ENCODE measurements at regions not wholly inside any gene's neighbourhood (a gene's known extent, or its start where the extent isn't known, plus 50 kb on each side); places are given as distances from the start of the nearest gene placed in this dataset.
"Not testable (repeated sequence)": the region's sequence is repeated elsewhere in the genome, so short reads cannot be mapped to it uniquely, and the experiment has no call there.

DNA sequence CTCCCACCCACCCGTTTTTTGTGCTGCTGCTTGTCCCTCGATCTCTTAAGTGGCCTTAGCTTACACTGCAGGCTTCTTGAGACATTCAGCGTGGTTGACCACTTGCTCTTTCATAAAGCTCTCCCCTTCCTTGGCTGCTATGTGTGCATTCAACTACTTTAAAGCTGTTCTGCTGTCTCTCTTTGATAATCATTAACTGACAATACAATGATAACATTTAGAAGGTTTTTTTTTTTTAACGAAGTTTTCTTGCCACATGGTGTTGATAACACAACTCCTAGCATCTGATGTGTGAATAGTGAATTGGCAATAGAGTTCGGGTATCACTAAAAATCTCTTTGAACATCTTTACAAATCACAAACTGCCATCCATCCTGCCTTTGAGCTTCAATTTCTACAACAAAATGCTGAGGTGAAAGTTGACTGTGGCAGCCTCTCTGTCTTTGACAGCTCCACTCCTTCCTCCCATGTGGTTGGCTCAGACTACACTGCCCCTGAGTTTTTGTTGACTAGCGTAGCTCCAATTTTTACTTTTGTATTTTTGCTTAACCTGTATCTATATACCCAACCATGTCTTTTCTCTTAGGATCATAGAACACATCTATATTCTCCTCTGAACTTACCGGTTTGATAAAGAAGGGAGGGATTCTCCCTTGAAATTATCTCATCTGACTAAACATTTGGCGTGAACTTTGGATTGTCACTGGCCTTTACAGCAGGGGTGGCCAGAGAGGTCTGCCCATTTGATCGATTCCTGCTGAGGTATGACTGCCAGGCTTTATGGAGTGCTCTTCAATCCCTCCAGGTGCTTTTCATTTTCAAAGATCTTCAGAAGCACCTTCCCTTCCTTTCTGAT, 409.4 kb upstream of the CD180 start:
- DNase-seq (ENCODE audit: extremely low read depth in 1 of 11, low read depth in 9 of 11, low spot score in 4 of 11): no peak

DNA sequence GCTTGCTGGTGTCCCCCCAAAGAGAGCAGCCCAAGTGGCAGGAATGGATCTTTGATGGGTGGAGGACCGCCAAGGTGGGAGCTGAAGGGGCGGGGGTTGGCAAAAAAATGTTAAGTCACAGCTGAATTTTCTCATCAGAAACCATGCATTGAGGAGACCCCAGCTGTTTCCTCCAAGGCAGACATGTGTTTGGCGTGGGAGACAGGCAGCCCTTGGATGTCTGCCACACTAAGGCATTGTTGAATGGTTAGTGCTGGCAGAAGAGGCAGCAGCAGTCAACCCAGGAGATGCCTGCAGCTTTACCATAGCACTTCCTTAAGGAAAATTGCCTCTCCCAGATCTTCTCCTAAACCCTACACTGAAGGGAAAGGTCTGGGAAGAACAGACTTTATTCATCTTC, 394.9 kb upstream of the CD180 start:
- DNase-seq (ENCODE audit: extremely low read depth in 1 of 11, low read depth in 9 of 11, low spot score in 4 of 11): no peak

DNA sequence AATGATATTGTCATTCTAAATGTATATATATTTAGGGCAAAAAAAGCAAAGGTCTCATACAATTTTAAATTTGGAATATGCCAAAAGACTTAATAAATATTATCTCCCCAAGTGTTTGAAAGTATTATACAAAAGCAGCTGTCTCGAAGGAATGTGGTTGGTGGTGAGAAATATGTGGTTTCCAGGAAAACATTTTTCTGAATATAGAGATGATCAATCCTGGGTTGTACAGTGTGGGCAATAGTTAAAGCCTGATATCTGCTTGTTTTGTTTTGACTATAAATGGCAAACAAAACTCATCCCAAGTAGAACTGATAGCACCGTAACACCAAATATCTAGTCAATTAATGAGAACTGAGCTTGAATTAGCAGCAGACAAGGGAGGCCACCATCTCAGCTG, 391.8 kb upstream of the CD180 start:
- DNase-seq (ENCODE audit: extremely low read depth in 1 of 11, low read depth in 9 of 11, low spot score in 4 of 11): no peak

DNA sequence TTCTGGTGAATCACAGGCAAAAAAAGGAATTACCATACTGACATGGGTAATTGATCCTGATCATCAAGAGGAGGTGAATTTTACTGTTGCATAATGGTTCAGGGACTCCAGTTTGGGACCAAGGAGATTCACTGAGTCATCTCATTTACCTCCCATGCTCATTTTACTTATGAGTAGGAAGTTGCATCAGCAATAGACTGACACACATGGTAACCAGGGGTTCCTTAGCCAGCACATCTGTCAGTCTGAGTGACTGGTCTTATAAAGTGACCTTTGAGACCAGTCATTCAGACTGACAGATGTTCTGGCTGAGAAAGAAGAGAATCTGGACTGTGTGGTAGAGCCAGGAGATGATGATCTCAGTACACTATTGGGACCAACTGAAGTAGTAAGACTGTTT, 384.6 kb upstream of the CD180 start:
- no peak for DNase-seq (ENCODE audit: extremely low read depth in 1 of 11, low read depth in 9 of 11, low spot score in 4 of 11)

DNA sequence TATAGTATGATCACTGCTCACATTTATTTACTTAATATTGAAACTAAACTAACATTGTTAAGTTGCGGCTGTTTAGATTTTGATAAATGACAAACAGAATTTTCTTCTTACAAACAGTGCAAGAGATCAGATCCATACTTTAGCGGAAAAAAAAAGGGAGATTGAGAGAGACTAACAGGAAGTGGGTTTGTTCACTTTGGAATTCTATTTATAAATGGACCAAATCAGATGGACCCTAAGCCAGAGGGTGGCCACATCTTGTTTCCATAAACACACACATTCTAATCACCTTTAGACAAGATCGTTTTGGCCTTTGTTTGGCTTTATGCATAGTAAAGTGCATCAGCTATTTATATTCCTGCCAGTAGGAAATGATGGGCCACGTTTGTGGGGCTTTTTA, 381.4 kb upstream of the CD180 start:
- no peak for DNase-seq (ENCODE audit: extremely low read depth in 1 of 11, low read depth in 9 of 11, low spot score in 4 of 11)

DNA sequence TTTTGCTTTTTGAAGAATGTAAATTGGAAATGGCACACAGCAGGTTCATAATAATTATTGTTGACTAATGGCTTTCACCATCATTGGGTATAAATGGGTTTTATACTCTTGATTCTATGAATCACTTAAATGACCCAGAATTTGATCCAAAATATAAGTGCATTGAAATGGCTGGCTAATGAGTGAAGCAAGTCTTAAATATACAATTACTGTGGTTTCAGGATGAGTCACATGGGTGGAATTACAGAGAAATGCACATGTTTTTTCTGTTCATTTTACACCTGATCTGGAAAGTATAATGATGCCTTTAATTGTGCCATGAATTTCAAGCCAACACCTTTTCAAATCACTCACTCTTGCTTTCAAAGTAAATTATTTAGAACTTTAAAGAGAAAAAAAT, 380.8 kb upstream of the CD180 start:
- no peak for DNase-seq (ENCODE audit: extremely low read depth in 1 of 11, low read depth in 9 of 11, low spot score in 4 of 11)

DNA sequence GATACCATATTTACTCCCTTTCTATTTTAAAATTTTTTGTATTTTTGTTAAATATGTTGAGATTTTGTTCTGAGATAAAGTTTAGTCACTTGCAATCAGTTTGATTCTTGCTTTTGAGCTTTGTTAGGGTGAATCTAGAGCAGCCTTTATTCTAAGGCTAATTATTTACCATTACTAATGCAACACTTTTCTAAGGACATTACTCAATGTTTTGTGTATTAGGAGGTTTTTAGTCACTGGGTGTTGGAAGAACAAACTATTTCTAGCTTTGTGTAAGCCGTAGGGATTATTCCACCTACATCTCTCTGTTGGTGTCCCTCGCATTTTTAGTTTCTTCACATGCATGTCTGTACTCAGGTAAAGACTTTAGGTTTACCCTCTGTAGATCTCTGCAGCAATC, 379.5 kb upstream of the CD180 start:
- no peak for DNase-seq (ENCODE audit: extremely low read depth in 1 of 11, low read depth in 9 of 11, low spot score in 4 of 11)

DNA sequence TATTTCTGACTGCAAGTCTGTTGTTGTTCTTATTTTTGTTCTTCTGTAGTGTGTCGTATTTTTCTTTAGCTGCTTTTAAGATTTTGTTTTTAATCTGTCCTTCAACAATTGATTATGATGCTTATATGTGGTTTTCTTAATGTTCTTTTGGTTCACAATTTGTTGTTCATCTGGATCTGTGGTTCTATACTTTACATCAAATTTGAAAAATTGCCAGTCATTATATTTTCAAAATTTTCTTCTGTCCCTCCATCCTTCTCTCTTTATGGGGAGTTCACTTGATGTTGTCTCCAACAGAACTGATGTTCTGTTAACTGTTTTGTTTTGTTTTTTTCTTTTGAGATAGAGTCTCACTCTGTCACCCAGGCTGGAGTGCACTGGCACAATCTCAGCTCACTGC, 378.5 kb upstream of the CD180 start:
- DNase-seq (ENCODE audit: extremely low read depth in 1 of 11, low read depth in 9 of 11, low spot score in 4 of 11): no peak

DNA sequence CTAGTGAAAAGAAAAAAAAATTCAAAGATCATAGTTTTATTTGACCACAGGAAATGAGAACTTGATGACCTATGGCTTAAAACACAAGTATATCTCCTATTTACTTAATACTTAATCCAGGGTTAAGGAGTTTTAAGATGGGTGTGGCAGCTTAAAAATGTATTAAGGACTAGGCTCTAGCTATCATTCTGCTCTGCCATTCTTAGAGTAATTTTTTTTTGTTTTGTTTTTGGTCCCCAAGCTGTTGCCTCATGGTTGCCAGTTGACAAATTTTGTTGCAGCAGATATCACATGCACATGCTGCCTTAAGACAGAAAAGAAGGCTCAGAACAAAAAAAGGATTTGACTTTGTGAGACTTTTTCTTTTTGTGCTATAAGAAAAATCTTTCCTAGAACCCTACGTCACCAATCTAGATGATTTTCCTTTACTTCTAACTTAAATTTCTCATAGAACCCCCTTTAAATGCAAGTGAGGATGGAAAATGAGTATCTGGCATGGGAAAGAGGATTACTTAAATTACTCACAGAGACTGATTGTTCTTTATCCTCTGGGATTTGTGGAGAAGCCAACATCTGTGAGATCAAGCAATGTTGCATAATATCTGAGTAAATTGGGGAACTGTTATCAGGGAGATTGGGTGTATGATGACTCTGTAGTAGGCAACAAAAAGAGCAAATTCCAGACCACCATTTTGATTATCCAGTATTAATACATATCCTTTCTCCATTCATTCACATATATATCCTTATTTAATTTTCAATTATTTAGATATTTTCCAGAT, 364.7 kb upstream of the CD180 start:
- DNase-seq (ENCODE audit: extremely low read depth in 1 of 11, low read depth in 9 of 11, low spot score in 4 of 11): no peak

DNA sequence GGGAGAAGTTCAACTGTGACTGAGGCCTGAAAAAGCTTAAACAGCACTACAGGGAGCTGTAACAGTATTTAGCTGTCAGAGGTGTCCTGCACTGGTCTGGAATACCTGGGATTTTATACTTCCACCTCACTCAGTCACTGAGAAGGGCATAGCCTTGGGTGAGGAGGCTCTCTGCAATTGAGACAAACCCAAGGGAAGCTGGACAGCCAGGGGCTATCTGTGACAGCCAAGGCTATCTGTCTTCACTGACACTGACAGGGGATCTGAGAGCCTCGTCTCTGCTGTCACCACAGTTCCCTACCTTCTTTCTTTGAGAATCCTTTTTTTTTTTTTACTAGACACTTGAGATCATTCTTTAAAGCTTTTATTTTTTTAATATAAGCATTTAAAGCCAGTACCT, 356.2 kb upstream of the CD180 start:
- DNase-seq (ENCODE audit: extremely low read depth in 1 of 11, low read depth in 9 of 11, low spot score in 4 of 11): no peak

DNA sequence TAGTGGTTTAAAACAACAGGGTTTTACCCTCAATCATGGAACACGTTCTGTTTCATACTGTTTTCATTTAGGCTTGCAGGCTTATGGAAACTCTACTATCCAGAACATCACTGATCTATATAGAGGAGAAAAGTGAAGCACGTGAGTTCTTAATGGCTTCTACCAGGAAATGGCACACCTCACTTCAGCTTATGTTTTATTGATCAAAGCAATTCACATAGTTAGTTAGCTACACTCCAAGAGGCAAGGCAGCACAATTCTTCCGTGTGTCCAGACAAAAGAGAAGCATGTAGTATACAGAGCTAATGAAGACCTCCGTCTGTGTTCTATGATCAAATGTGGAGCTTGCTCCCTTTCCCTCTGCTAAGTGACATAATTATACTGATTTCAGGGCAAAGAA, 353.3 kb upstream of the CD180 start:
- DNase-seq (ENCODE audit: extremely low read depth in 1 of 11, low read depth in 9 of 11, low spot score in 4 of 11): no peak

DNA sequence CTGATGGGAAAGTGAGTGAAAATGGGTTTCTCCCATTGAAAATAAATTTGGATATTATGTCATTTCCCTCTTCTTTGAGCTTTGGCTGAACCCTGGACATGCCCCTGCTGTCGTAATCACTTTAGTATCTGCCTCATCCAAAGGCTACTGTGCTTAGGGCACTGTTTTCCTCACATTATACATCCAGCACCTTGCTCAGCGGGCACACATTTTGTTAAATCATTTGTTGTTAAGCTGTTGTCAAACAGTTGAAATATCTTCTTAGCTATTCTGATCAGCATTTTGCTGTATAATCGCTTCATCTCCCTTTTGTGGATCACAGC, 352.7 kb upstream of the CD180 start:
- no peak for DNase-seq (ENCODE audit: extremely low read depth in 1 of 11, low read depth in 9 of 11, low spot score in 4 of 11)

DNA sequence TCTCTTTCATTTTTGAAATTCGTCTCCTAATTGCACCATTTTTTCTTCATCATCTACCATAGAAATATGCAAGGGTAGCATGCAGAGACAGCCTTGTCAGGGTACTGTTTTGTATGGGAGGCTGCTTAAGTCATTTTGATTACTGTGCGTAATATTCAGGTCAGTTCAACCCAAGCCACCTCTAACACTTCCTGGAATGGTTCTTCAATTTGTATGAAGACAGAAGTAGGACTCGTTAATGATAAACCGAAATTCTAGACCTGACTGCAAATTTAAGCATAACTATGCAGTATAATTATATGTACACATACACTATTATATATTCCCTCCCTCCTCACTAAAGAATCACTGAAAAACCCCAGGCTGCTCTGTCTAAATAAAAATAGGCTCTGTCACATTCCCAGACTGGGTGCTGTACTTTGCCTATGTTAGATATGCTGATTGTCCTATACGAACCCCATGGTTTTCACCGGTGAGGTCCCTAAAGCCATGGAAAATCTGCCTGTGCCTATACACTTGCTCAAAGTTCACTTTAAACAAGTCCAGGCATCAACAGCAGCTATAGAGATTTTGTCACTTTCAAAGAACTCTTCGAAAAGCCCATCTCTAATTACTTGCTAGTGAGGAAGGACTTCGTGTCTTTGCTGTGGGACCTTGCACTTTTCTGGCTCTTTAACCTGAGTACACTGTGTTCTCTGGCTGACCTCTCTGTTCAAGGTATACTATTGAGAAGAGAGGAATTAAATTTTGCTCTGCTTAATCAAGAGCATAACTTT, 352.1 kb upstream of the CD180 start:
- DNase-seq (ENCODE audit: extremely low read depth in 1 of 11, low read depth in 9 of 11, low spot score in 4 of 11): no peak

DNA sequence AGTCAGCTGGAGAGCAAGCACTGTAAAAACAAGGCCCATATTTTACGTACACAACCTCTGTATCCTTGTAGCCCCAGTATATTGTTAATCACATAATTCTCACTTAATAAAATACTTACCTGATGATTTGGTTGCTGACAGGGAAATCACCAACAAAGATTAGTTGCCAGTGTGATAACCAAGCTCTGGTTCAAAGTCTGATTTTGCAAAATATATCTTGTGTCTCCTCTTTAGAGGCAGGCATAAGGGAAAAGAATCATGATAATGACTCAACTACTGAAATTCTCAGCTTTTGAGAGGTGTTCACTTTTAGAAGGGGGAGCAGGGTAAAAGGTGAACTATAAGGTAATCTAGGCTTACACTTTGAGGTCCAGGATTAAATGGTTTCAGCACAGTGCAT, 351.1 kb upstream of the CD180 start:
- DNase-seq (ENCODE audit: extremely low read depth in 1 of 11, low read depth in 9 of 11, low spot score in 4 of 11): no peak

DNA sequence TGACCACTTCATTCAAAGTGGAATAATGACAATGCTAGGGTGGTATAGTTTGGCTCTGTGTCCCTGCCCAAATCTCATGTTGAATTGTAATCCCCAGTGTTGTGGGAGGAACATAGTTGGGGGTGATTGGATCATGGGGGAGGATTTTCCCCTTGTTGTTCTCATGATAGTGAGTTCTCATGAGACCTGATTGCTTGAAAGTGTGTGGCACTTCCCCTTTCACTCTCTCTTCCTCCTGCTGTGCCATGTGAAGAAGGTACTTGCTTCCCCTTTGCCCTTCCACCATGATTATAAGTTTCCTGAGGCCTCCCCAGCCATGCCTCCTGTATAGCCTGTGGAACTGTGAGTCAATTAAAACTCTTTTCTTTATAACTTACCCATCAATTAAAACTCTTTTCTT, 348.3 kb upstream of the CD180 start:
- not testable (repeated sequence) for DNase-seq (ENCODE audit: extremely low read depth in 1 of 11, low read depth in 9 of 11, low spot score in 4 of 11)

DNA sequence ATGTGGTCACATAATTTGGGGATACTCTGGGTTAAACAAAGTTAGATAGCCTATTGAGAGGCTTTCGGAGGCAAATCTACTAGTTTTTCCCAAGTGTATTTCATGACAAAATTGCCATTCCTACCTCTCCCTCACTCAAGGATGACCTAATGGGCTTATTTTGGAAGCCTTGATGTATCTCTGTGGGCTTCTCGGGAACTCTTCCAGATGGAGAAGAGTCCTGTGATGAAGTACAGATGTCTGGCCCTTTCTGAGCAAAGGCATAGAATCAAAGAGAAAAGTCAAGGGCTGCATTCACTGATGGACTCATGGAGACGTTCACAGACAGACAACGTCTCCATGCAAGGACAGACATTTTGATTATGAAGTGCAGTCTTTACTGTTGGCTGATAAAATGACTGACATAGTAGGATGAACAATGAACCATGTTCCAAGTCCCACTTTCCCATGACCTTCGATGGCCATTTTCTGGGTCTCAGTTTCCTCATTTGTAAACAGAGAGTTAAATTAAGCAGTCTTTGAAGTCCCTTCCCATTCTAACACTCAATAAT, 347.2 kb upstream of the CD180 start:
- DNase-seq (ENCODE audit: extremely low read depth in 1 of 11, low read depth in 9 of 11, low spot score in 4 of 11): no peak

DNA sequence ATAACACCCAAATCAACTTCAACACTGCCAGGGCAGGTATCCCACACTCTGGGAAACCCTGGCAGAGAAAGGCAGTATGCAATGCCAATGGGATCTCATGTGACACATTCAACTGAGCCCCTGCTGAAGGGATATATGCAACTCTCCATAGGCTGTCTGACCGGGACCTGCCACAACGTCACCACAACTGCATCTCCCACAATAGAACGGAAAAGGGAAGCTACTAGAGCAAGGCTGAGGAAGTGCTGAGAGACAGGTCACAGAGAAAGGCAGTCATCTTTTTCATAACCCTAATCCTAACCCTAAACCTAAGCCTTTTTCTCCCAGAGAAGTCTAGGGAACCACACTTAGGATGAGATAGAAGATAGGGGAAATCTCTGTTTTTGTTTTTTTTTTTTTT, 345.9 kb upstream of the CD180 start:
- DNase-seq (ENCODE audit: extremely low read depth in 1 of 11, low read depth in 9 of 11, low spot score in 4 of 11): no peak

DNA sequence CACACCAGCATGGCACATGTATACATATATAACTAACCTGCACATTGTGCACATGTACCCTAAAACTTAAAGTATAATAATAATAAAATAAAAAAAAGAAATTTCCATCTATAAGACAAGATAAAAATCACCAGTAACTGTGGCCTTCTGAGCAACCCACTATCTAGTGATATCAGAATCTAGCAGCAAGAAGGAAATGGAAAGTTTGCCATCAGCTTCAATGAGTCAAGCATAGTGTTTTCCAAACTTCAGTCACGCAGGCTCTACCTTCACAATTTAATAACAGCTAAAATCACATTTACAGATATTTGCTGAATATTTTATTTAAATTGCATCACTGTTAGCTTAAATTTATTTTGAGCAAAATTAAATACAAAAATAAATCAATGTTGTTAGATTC, 345.3 kb upstream of the CD180 start:
- DNase-seq (ENCODE audit: extremely low read depth in 1 of 11, low read depth in 9 of 11, low spot score in 4 of 11): no peak

DNA sequence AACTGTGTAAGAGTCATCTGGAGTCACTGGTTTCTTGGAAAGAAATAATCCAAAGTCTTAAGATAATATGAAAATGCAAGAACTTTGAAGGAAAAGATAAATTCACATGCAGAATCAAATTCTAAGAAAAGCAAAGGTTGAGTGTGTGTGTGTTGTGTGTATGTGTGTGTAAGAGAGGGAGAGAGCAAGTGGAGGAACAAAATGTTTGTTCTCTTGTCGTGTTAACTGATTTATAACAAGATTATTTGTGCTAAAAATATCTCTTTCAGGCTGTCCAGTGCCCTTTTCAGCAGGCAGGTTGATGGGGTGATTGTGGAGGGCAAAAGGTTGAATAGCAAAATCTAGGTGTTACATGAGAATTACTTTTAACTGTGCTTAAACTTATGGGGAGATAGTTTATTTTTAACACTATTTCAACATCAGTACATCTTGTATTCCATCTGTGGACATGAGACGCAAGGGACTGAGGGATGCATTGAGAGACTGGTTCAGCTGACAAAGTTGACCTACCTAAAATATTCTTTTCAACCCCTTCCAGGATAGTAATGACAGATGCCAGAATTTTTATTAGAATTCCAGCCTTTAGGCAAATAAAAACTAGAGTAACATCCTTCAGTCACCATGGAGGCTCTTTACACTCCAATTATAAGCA, 342.4 kb upstream of the CD180 start:
- DNase-seq (ENCODE audit: extremely low read depth in 1 of 11, low read depth in 9 of 11, low spot score in 4 of 11): no peak
